Naive thymus-derived CD4-positive, alpha-beta T cell (primary cell): ENCODE measurements at regions not wholly inside any gene's neighbourhood (a gene's known extent, or its start where the extent isn't known, plus 50 kb on each side); places are given as distances from the start of the nearest gene placed in this dataset.

ENCODE experiments used
- ATAC-seq: fragments of 150-1000 bp; cut with Tn5 transposase; 2 replicates; pipeline ENCODE4 v1.10.0; 2021; ENCODE audit warnings: mild to moderate bottlenecking, moderate library complexity
- CTCF ChIA-PET: fragments of 350-600 bp; sonication (Branson Sonifier 250); formaldehyde crosslinking; loops from one replicate; lab custom pipeline; 2021; ENCODE audit warnings: antibody characterized with exemption; lab: Charles Lee
- POLR2A ChIA-PET: fragments of 350-600 bp; sonication (Branson Sonifier 250); formaldehyde crosslinking; loops from one replicate; lab custom pipeline; 2021; ENCODE audit warnings: antibody characterized with exemption, inconsistent platforms; lab: Charles Lee
- DNase-seq, 9 donors: peaks; one replicate each; pipeline versions ENCODE4 v3.0.0 to v3.0.0-alpha.2; 2020 to 2022; ENCODE audit warnings: mixed read lengths in 1 of 9
- H3K27ac ChIP-seq: one replicate; pipeline ENCODE4 v1.7.0; 2013; ENCODE audit warnings: mild to moderate bottlenecking, low read depth, low read length, moderate library complexity
- H3K27me3 ChIP-seq, 2 donors: one replicate each; pipeline ENCODE4 v1.7.0; 2013; ENCODE audit warnings: low read length in 2 of 2, mild to moderate bottlenecking in 2 of 2, moderate library complexity in 2 of 2; ENCODE audit not compliant: control insufficient read depth in 2 of 2, insufficient read depth in 2 of 2
- H3K36me3 ChIP-seq, 3 experiments: 1 replicate in 2 of 3; 2 replicates in 1 of 3; pipeline ENCODE4 v1.7.0; 2013; ENCODE audit warnings: low read length in 3 of 3, mild to moderate bottlenecking in 3 of 3, moderate library complexity in 1 of 3; ENCODE audit not compliant: insufficient read depth in 3 of 3, control insufficient read depth in 2 of 3
- H3K4me1 ChIP-seq, 2 donors: one replicate each; pipeline ENCODE4 v1.7.0; 2013; ENCODE audit warnings: low read length in 2 of 2, mild to moderate bottlenecking in 2 of 2, moderate library complexity in 1 of 2; ENCODE audit not compliant: control insufficient read depth in 2 of 2, insufficient read depth in 2 of 2
- H3K4me3 ChIP-seq: 2 replicates; pipeline ENCODE4 v1.7.0; 2013; ENCODE audit warnings: mild to moderate bottlenecking, low read length
- H3K9me3 ChIP-seq, 3 experiments: 1 replicate in 2 of 3; 2 replicates in 1 of 3; pipeline ENCODE4 v1.7.0; 2013; ENCODE audit warnings: low read length in 3 of 3; ENCODE audit not compliant: control insufficient read depth in 2 of 3
- H3K27ac Mint-ChIP-seq, 9 donors: one replicate each; pipeline ENCODE4 v1.8.0; 2020 to 2022; ENCODE audit warnings: mixed read lengths in 9 of 9, mild to moderate bottlenecking in 8 of 9, moderate library complexity in 5 of 9, inconsistent platforms in 2 of 9
- H3K27me3 Mint-ChIP-seq, 5 donors: one replicate each; pipeline ENCODE4 v1.8.0; 2021 to 2022; ENCODE audit warnings: mixed read lengths in 5 of 5, mild to moderate bottlenecking in 1 of 5
- H3K36me3 Mint-ChIP-seq, 5 donors: one replicate each; pipeline ENCODE4 v1.8.0; 2020 to 2022; ENCODE audit warnings: mixed read lengths in 5 of 5, mild to moderate bottlenecking in 3 of 5, inconsistent platforms in 1 of 5
- H3K4me1 Mint-ChIP-seq, 7 donors: one replicate each; pipeline ENCODE4 v1.8.0; 2020 to 2022; ENCODE audit warnings: mixed read lengths in 7 of 7, mild to moderate bottlenecking in 3 of 7, inconsistent platforms in 1 of 7
- H3K4me3 Mint-ChIP-seq, 10 donors: one replicate each; pipeline ENCODE4 v1.8.0; 2020 to 2022; ENCODE audit warnings: mild to moderate bottlenecking in 10 of 10, mixed read lengths in 10 of 10, moderate library complexity in 6 of 10, inconsistent platforms in 2 of 10
- H3K9me3 Mint-ChIP-seq, 11 donors: one replicate each; pipeline ENCODE4 v1.8.0; 2020 to 2022; ENCODE audit warnings: mixed read lengths in 11 of 11, mild to moderate bottlenecking in 4 of 11, inconsistent platforms in 1 of 11, moderate library complexity in 1 of 11
- intact Hi-C, 2 donors: fragments of 100-400 bp; cut with micrococcal nuclease; formaldehyde crosslinking; loops; one replicate each; pipeline ENCODE4 v1.15.1; 2023

- Mint-ChIP-seq H3K36me3 (no peaks in the 10 kb centered on the region), H3K27ac (no peak overlapping the region), H3K27me3 (peaks cover 0 to 5% (median 0%) of the 10 kb centered on the region in 5 donors), H3K9me3 (peaks cover 0 to 9% (median 0%) of the 10 kb centered on the region in 11 donors), H3K4me3 (no peak overlapping the region), H3K4me1 (no peaks in the 10 kb centered on the region)
- Histone ChIP-seq H3K27ac (no peak overlapping the region), H3K9me3 (no peaks in the 10 kb centered on the region), H3K4me1 (no peaks in the 10 kb centered on the region), H3K4me3 (no peak overlapping the region), H3K36me3 (no peaks in the 10 kb centered on the region), H3K27me3 (no peaks in the 10 kb centered on the region)
- DNase-seq (no peak), ATAC-seq (no peak)
- ChIA-PET CTCF (no interaction called here), POLR2A (no interaction called here)
- intact Hi-C loops, result no loop called here
These were observed 269.1 kb downstream of the TMX3 start for GRCh38 chr18:68445668-68446426.

- CTCF ChIA-PET, result no interaction called here
- Mint-ChIP-seq H3K4me1 (no peaks in the 10 kb centered on the region), H3K27ac (no peak overlapping the region), H3K9me3 (peaks cover 0 to 9% (median 0%) of the 10 kb centered on the region in 11 donors), H3K27me3 (peaks cover 0 to 5% (median 0%) of the 10 kb centered on the region in 5 donors), H3K36me3 (no peaks in the 10 kb centered on the region), H3K4me3 (no peak overlapping the region)
- ATAC-seq (no peak), DNase-seq (no peak)
- no peaks in the 10 kb centered on the region for H3K36me3 ChIP-seq
- H3K4me3 ChIP-seq, result no peak overlapping the region
- no peaks in the 10 kb centered on the region for H3K9me3 ChIP-seq
- H3K4me1 ChIP-seq, result no peaks in the 10 kb centered on the region
- POLR2A ChIA-PET, result no interaction called here
- no peak overlapping the region for H3K27ac ChIP-seq
- H3K27me3 ChIP-seq, result no peaks in the 10 kb centered on the region
- intact Hi-C loops, result no loop called here
These were observed 269.8 kb downstream of the TMX3 start for GRCh38 chr18:68445136-68445535.

DNA sequence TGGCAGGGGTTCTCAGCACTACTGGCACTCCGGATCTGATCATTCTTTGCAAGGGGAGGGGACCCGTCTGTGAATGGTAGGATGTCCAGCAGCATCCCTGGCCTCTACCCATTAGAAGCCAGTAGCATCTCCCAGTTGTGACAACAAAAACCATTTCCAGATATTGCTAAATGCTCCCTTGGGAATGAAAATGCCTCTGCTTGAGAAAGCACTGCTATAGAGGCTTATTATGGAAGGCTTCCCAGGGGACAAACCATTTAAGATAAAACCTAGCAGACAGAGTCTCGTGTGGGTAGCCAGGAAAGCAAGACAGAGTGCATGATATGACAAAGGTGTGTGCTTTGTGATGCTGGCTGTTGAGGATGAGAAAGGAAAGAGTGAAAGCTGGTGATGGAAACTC is 273.7 kb downstream of the TMX3 start:
- ChIA-PET POLR2A (no interaction called here), CTCF (interaction anchor here (0.7 kb wide), 1 partner anchor 22 kb away, joined by 3 read pairs; no protein-coding TSS in a partner anchor)
- no peak overlapping the region for H3K4me3 Mint-ChIP-seq
- peaks cover 0 to 4% (median 0%) of the 10 kb centered on the region in 7 donors for H3K4me1 Mint-ChIP-seq
- no peak for DNase-seq
- H3K36me3 ChIP-seq, result no peaks in the 10 kb centered on the region
- H3K4me3 ChIP-seq, result no peak overlapping the region
- ATAC-seq, result no peak
- intact Hi-C loops, result no loop called here
- no peak overlapping the region for H3K27ac Mint-ChIP-seq
- no peaks in the 10 kb centered on the region for H3K36me3 Mint-ChIP-seq
- H3K27me3 ChIP-seq, result no peaks in the 10 kb centered on the region
- H3K9me3 Mint-ChIP-seq, result peaks cover 0 to 20% (median 7%) of the 10 kb centered on the region in 11 donors
- H3K4me1 ChIP-seq, result no peaks in the 10 kb centered on the region
- peaks cover 0 to 5% (median 0%) of the 10 kb centered on the region in 5 donors for H3K27me3 Mint-ChIP-seq
- H3K27ac ChIP-seq, result no peak overlapping the region
- no peaks in the 10 kb centered on the region for H3K9me3 ChIP-seq

- Histone ChIP-seq H3K4me3 (no peak overlapping the region), H3K27me3 (no peaks in the 10 kb centered on the region), H3K9me3 (no peaks in the 10 kb centered on the region), H3K36me3 (no peaks in the 10 kb centered on the region), H3K27ac (no peak overlapping the region), H3K4me1 (no peaks in the 10 kb centered on the region)
- Mint-ChIP-seq H3K9me3 (peaks cover 0 to 17% (median 8%) of the 10 kb centered on the region in 11 donors), H3K36me3 (no peaks in the 10 kb centered on the region), H3K27ac (no peak overlapping the region), H3K4me1 (peaks cover 0 to 5% (median 0%) of the 10 kb centered on the region in 7 donors), H3K4me3 (no peak overlapping the region), H3K27me3 (peaks cover 0 to 5% (median 0%) of the 10 kb centered on the region in 5 donors)
- ChIA-PET POLR2A (no interaction called here), CTCF (no interaction called here)
- intact Hi-C loops, result no loop called here
- no peak for ATAC-seq
- DNase-seq, result no peak
These were observed 274.5 kb downstream of the TMX3 start for GRCh38 chr18:68440433-68440832.

DNA sequence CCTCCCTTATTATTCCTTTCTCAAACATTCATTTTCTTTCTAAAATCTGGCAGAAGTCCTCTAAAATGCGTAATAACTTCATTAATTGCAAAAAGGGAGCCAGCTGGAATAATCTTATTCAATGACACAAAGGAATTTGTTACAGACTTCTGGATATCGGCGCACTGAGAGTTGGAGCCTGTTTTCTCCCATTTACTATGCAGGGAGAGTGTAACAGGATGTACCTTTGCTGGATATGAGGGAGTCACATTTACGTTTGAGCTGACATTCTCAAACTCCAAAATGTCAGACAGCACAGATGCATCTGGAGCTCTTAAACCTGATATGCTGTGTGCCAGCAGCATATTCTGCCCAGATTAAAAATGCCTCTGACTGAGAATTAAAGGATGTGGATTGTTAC is 275.3 kb downstream of the TMX3 start:
- Histone ChIP-seq H3K36me3 (no peaks in the 10 kb centered on the region), H3K27me3 (no peaks in the 10 kb centered on the region), H3K4me3 (no peak overlapping the region), H3K9me3 (no peaks in the 10 kb centered on the region), H3K27ac (no peak overlapping the region), H3K4me1 (no peaks in the 10 kb centered on the region)
- no peak for ATAC-seq
- peaks cover 0 to 5% (median 0%) of the 10 kb centered on the region in 5 donors for H3K27me3 Mint-ChIP-seq
- no peaks in the 10 kb centered on the region for H3K36me3 Mint-ChIP-seq
- H3K4me3 Mint-ChIP-seq, result no peak overlapping the region
- CTCF ChIA-PET, result no interaction called here
- peaks cover 0 to 5% (median 0%) of the 10 kb centered on the region in 7 donors for H3K4me1 Mint-ChIP-seq
- peaks cover 0 to 17% (median 8%) of the 10 kb centered on the region in 11 donors for H3K9me3 Mint-ChIP-seq
- intact Hi-C loops, result no loop called here
- no peak overlapping the region for H3K27ac Mint-ChIP-seq
- POLR2A ChIA-PET, result no interaction called here
- DNase-seq, result no peak

GRCh38 chr18:68438983-68439382 is 275.9 kb downstream of the TMX3 start:
- Histone ChIP-seq H3K27me3 (no peaks in the 10 kb centered on the region), H3K9me3 (no peaks in the 10 kb centered on the region), H3K4me3 (no peak overlapping the region), H3K36me3 (no peaks in the 10 kb centered on the region), H3K27ac (no peak overlapping the region), H3K4me1 (no peaks in the 10 kb centered on the region)
- DNase-seq, result no peak
- Mint-ChIP-seq H3K27ac (no peak overlapping the region), H3K27me3 (peaks cover 0 to 5% (median 0%) of the 10 kb centered on the region in 5 donors), H3K36me3 (no peaks in the 10 kb centered on the region), H3K4me3 (no peak overlapping the region), H3K4me1 (peaks cover 0 to 5% (median 0%) of the 10 kb centered on the region in 7 donors), H3K9me3 (peaks cover 0 to 17% (median 4%) of the 10 kb centered on the region in 11 donors)
- ChIA-PET CTCF (no interaction called here), POLR2A (no interaction called here)
- intact Hi-C loops, result no loop called here
- ATAC-seq, result no peak

DNA sequence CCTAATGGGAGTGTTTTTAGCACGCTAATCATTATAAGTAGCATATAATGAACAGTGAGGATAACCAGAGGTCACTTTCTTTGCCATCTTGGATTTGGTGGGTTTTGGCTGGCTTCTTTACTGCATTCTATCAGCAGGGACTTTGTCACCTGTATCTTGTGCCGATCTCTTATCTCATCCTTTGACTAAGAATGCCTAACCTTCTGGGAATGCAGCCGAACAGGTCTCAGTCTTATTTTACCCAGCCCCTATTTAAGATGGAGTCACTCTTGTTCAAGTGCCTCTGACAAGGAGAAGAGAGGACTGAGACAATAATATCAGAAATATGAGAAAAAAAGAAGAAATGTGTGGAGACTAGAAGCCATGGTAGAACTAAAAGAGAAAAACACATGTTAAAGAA is 276.4 kb downstream of the TMX3 start:
- no peaks in the 10 kb centered on the region for H3K9me3 ChIP-seq
- Mint-ChIP-seq H3K36me3 (no peaks in the 10 kb centered on the region), H3K9me3 (peaks cover 0 to 17% (median 4%) of the 10 kb centered on the region in 11 donors), H3K27ac (no peak overlapping the region), H3K27me3 (peaks cover 0 to 5% (median 0%) of the 10 kb centered on the region in 5 donors), H3K4me1 (peaks cover 0 to 5% (median 0%) of the 10 kb centered on the region in 7 donors), H3K4me3 (no peak overlapping the region)
- DNase-seq (no peak), ATAC-seq (no peak)
- H3K36me3 ChIP-seq, result no peaks in the 10 kb centered on the region
- H3K27ac ChIP-seq, result no peak overlapping the region
- POLR2A ChIA-PET, result no interaction called here
- CTCF ChIA-PET, result no interaction called here
- intact Hi-C loops, result no loop called here
- H3K27me3 ChIP-seq, result no peaks in the 10 kb centered on the region
- no peaks in the 10 kb centered on the region for H3K4me1 ChIP-seq
- H3K4me3 ChIP-seq, result no peak overlapping the region
